ENCODE measurements at regions not wholly inside any gene's neighbourhood (a gene's known extent, or its start where the extent isn't known, plus 50 kb on each side); places are given as distances from the start of the nearest gene placed in this dataset.

DNA sequence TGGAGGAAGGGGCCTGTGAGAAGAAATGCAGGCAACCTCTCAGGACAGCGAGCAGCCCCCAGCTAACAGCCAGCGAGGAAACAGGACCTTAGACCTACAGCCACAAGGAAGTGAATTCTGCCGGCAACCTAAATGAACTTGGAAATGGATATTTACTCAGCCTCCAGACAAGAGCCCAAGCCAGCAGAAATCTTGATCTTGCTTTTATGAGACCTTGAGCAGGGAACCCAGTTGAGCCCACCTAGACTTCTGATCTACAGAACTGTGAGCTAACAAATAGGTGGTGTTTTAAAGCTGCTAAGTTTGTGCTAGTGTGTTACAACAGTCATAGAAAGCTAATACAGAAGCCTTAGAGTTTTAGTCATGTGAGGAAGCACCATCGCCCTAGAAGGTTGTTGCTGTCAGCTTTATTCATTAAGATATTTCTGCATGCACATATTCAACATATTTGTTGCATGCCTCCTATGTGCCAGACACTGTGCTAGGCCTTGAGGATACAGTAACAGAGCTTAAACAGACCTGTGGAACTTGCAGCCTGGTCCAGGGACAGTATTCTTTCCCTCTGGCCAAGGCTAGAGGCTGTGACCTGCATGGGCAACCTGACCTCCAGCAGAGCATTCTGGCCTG, 50.3 kb downstream of the NALF2 start:
- DNase-seq = no peak
- H3K9me3 ChIP-seq (replicated peaks) = no peaks in the 10 kb centered on the region
- intact Hi-C loops (cut with micrococcal nuclease) = no loop called here
- no peak overlapping the region for H3K4me3 ChIP-seq
- TF ChIP-seq CTCF (IDR thresholded peaks at IDR 0.05; ENCODE audit: borderline replicate concordance) = no peak
- H3K36me3 ChIP-seq = no peaks in the 10 kb centered on the region
- no peaks in the 10 kb centered on the region for H3K4me1 ChIP-seq
- H3K27ac ChIP-seq (replicated peaks) = no peak overlapping the region
- H3K27me3 ChIP-seq (ENCODE audit: low read depth) = no peaks in the 10 kb centered on the region

DNA sequence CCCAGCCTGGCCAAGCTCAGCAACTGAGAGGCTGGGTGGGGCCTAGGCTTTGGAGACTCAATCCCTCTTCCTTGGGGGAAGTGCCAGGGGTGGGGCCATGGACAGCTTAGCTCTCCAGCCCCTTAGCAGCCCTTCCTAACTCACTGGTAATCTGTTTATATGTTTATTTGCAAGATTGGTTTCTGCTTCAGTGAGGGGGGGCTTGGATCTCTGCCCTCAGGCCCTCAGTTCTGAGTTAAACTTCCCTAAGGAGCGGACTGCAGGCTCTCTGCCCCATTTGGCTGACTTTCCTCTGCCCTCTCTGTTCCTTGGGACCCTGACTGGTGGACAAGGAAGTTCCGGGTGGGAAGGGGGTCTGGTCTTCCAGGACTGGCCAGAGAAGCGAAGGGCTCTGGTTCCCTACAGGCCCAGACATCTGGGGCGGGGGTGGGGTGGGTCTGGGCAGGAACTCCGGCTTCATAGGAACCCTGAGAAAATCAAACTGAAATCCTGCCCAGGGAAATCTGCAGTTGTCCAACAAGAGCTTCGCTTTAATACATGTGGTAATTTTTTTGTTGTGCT, 51.4 kb downstream of the NALF2 start:
- intact Hi-C loops (cut with micrococcal nuclease) = no loop called here
- DNase-seq = no peak
- no peaks in the 10 kb centered on the region for H3K4me1 ChIP-seq
- H3K27me3 ChIP-seq (ENCODE audit: low read depth) = no peaks in the 10 kb centered on the region
- peak overlapping the region; percentile 36 for H3K27ac ChIP-seq (replicated peaks)
- no peaks in the 10 kb centered on the region for H3K36me3 ChIP-seq
- no peaks in the 10 kb centered on the region for H3K9me3 ChIP-seq (replicated peaks)
- no peak overlapping the region for H3K4me3 ChIP-seq
- no peak for TF ChIP-seq CTCF (IDR thresholded peaks at IDR 0.05; ENCODE audit: borderline replicate concordance)

- intact Hi-C loops (cut with micrococcal nuclease) = no loop called here
- TF ChIP-seq CTCF (IDR thresholded peaks at IDR 0.05; ENCODE audit: borderline replicate concordance) = no peak
Observed at GRCh38 chrX:69556060-69557011, 52.2 kb downstream of the NALF2 start.

DNA sequence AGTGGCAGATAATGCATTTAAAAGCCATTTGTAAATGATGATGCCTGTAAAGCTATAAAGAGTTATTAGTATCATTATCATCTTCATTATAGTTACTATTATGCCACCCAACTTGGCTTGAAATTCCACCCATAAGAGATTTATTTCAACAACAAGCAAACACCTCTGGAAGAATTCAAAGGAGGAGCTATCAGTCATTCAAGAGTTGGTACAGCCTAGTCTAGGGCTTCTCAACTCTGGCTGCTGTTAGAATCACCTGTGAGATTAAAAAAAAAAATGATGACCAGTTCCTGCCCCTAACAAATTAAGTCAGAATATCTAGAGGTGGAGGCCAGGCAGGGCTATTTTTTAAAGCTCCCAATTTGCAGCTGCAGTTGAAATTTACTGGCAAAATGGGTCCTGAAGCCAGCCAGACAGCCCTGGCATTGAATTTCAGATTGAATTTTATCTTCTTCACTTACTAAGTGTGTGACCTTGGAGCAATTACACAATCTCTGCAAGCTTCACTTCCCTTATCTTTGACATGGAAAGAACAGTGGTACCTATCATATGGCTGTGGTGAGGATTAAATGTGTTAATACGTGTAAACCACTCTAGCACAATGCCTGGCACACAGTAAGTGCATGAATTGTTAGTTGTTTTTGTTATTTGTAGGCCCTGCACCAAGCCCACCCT, 52.9 kb upstream of the EDA start:
- DNase-seq = no peak
- no peak for TF ChIP-seq CTCF (IDR thresholded peaks at IDR 0.05; ENCODE audit: borderline replicate concordance)
- H3K27me3 ChIP-seq (ENCODE audit: low read depth) = no peaks in the 10 kb centered on the region
- H3K9me3 ChIP-seq (replicated peaks) = no peaks in the 10 kb centered on the region
- intact Hi-C loops (cut with micrococcal nuclease) = no loop called here
- H3K4me1 ChIP-seq = no peaks in the 10 kb centered on the region
- H3K4me3 ChIP-seq = no peak overlapping the region
- no peaks in the 10 kb centered on the region for H3K36me3 ChIP-seq
- no peak overlapping the region for H3K27ac ChIP-seq (replicated peaks)

More at GRCh38 chrX:69556060-69557011, 52.2 kb downstream of the NALF2 start:
- no peak for DNase-seq
- H3K27ac ChIP-seq (replicated peaks) = peak overlapping the region; percentile 36
- no peaks in the 10 kb centered on the region for H3K27me3 ChIP-seq (ENCODE audit: low read depth)
- H3K36me3 ChIP-seq = no peaks in the 10 kb centered on the region
- no peaks in the 10 kb centered on the region for H3K4me1 ChIP-seq
- no peaks in the 10 kb centered on the region for H3K9me3 ChIP-seq (replicated peaks)
- no peak overlapping the region for H3K4me3 ChIP-seq

DNA sequence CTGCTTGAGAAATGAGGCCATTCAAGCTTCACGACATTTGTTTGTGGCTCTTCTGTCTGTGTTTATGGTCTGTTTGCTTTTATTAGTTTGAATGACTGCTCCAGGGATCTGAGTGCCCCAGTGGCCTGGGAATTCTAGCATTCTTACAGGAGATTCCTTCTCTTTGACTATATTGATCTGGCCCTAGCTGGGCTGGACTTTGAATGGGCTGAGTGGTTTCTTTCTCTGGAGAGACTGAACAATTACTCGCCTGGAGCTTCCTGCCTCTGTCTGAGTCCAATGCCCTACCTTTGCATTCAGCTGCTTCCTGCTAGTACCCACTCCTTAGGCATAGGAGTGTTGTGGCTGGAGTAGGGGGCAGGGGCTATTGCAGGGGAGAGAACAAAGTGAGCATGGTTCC, 51.2 kb upstream of the EDA start:
- no peaks in the 10 kb centered on the region for H3K4me1 ChIP-seq
- no peaks in the 10 kb centered on the region for H3K9me3 ChIP-seq (replicated peaks)
- H3K27ac ChIP-seq (replicated peaks) = no peak overlapping the region
- DNase-seq = no peak
- intact Hi-C loops (cut with micrococcal nuclease) = no loop called here
- H3K4me3 ChIP-seq = no peak overlapping the region
- no peak for TF ChIP-seq CTCF (IDR thresholded peaks at IDR 0.05; ENCODE audit: borderline replicate concordance)
- no peaks in the 10 kb centered on the region for H3K27me3 ChIP-seq (ENCODE audit: low read depth)
- H3K36me3 ChIP-seq = no peaks in the 10 kb centered on the region
